ENCODE measurements at regions not wholly inside any gene's neighbourhood (a gene's known extent, or its start where the extent isn't known, plus 50 kb on each side); places are given as distances from the start of the nearest gene placed in this dataset.

GRCh38 chr1:58881471-58881994, 97.7 kb upstream of the JUN start:
- Mint-ChIP-seq H3K4me3 (no peak overlapping the region), H3K9me3 (no peaks in the 10 kb centered on the region), H3K27ac (no peak overlapping the region), H3K36me3 (no peaks in the 10 kb centered on the region), H3K4me1 (peaks cover 24% of the 10 kb centered on the region), H3K27me3 (no peaks in the 10 kb centered on the region)
- no peak for DNase-seq

GRCh38 chr1:58882322-58882948, 98.6 kb upstream of the JUN start:
- no peak overlapping the region for H3K4me3 Mint-ChIP-seq
- peaks cover 31% of the 10 kb centered on the region for H3K4me1 Mint-ChIP-seq
- H3K36me3 Mint-ChIP-seq = no peaks in the 10 kb centered on the region
- no peak for DNase-seq
- no peak overlapping the region for H3K27ac Mint-ChIP-seq
- no peaks in the 10 kb centered on the region for H3K9me3 Mint-ChIP-seq
- H3K27me3 Mint-ChIP-seq = no peaks in the 10 kb centered on the region

GRCh38 chr1:58883037-58883887, 99.4 kb upstream of the JUN start:
- Mint-ChIP-seq H3K36me3 (no peaks in the 10 kb centered on the region), H3K27ac (no peak overlapping the region), H3K4me3 (no peak overlapping the region), H3K4me1 (peaks cover 31% of the 10 kb centered on the region), H3K9me3 (no peaks in the 10 kb centered on the region), H3K27me3 (no peaks in the 10 kb centered on the region)
- no peak for DNase-seq

GRCh38 chr1:58883888-58884482, 100.1 kb upstream of the JUN start:
- Mint-ChIP-seq H3K4me1 (peaks cover 35% of the 10 kb centered on the region), H3K36me3 (no peaks in the 10 kb centered on the region), H3K9me3 (no peaks in the 10 kb centered on the region), H3K4me3 (no peak overlapping the region), H3K27ac (no peak overlapping the region), H3K27me3 (no peaks in the 10 kb centered on the region)
- no peak for DNase-seq

GRCh38 chr1:58884706-58885661, 101.1 kb upstream of the JUN start:
- DNase-seq = peak; percentile 18
- Mint-ChIP-seq H3K9me3 (no peaks in the 10 kb centered on the region), H3K4me3 (peak overlapping the region; percentile 30), H3K27ac (peak overlapping the region; percentile 61), H3K4me1 (peaks cover 38% of the 10 kb centered on the region), H3K27me3 (no peaks in the 10 kb centered on the region), H3K36me3 (no peaks in the 10 kb centered on the region)

- DNase-seq = peak; percentile 8
- peak overlapping the region; percentile 61 for H3K27ac Mint-ChIP-seq
- no peaks in the 10 kb centered on the region for H3K9me3 Mint-ChIP-seq
- H3K36me3 Mint-ChIP-seq = no peaks in the 10 kb centered on the region
- H3K27me3 Mint-ChIP-seq = no peaks in the 10 kb centered on the region
- peaks cover 40% of the 10 kb centered on the region for H3K4me1 Mint-ChIP-seq
- H3K4me3 Mint-ChIP-seq = no peak overlapping the region
These were observed 102.2 kb upstream of the JUN start for GRCh38 chr1:58885998-58886397.

- Mint-ChIP-seq H3K27ac (no peak overlapping the region), H3K27me3 (no peaks in the 10 kb centered on the region), H3K36me3 (no peaks in the 10 kb centered on the region), H3K9me3 (no peaks in the 10 kb centered on the region), H3K4me3 (no peak overlapping the region), H3K4me1 (peaks cover 40% of the 10 kb centered on the region)
- DNase-seq = no peak
These were observed 102.8 kb upstream of the JUN start for GRCh38 chr1:58886611-58887010.

- Mint-ChIP-seq H3K9me3 (no peaks in the 10 kb centered on the region), H3K27ac (no peak overlapping the region), H3K36me3 (no peaks in the 10 kb centered on the region), H3K27me3 (no peaks in the 10 kb centered on the region), H3K4me1 (peaks cover 40% of the 10 kb centered on the region), H3K4me3 (no peak overlapping the region)
- DNase-seq = no peak
These were observed 103.2 kb upstream of the JUN start for GRCh38 chr1:58887059-58887458.

GRCh38 chr1:58888833-58889232, 105.0 kb upstream of the JUN start:
- Mint-ChIP-seq H3K4me3 (no peak overlapping the region), H3K36me3 (no peaks in the 10 kb centered on the region), H3K9me3 (no peaks in the 10 kb centered on the region), H3K4me1 (peaks cover 35% of the 10 kb centered on the region), H3K27ac (no peak overlapping the region), H3K27me3 (no peaks in the 10 kb centered on the region)
- DNase-seq = no peak

GRCh38 chr1:58890113-58890512, 106.3 kb upstream of the JUN start:
- DNase-seq = no peak
- H3K27ac Mint-ChIP-seq = no peak overlapping the region
- no peak overlapping the region for H3K4me3 Mint-ChIP-seq
- no peaks in the 10 kb centered on the region for H3K27me3 Mint-ChIP-seq
- H3K36me3 Mint-ChIP-seq = no peaks in the 10 kb centered on the region
- H3K9me3 Mint-ChIP-seq = no peaks in the 10 kb centered on the region
- peaks cover 30% of the 10 kb centered on the region for H3K4me1 Mint-ChIP-seq

- H3K4me3 Mint-ChIP-seq = no peak overlapping the region
- DNase-seq = no peak
- no peak overlapping the region for H3K27ac Mint-ChIP-seq
- peaks cover 29% of the 10 kb centered on the region for H3K4me1 Mint-ChIP-seq
- no peaks in the 10 kb centered on the region for H3K36me3 Mint-ChIP-seq
- no peaks in the 10 kb centered on the region for H3K9me3 Mint-ChIP-seq
- no peaks in the 10 kb centered on the region for H3K27me3 Mint-ChIP-seq
These were observed 106.8 kb upstream of the JUN start for GRCh38 chr1:58890609-58891008.

GRCh38 chr1:58891347-58891746, 107.5 kb upstream of the JUN start:
- H3K36me3 Mint-ChIP-seq = no peaks in the 10 kb centered on the region
- H3K27ac Mint-ChIP-seq = no peak overlapping the region
- no peaks in the 10 kb centered on the region for H3K9me3 Mint-ChIP-seq
- no peak for DNase-seq
- H3K4me1 Mint-ChIP-seq = peaks cover 21% of the 10 kb centered on the region
- H3K4me3 Mint-ChIP-seq = no peak overlapping the region
- H3K27me3 Mint-ChIP-seq = no peaks in the 10 kb centered on the region

GRCh38 chr1:58893257-58893869, 109.5 kb upstream of the JUN start:
- no peaks in the 10 kb centered on the region for H3K27me3 Mint-ChIP-seq
- no peaks in the 10 kb centered on the region for H3K9me3 Mint-ChIP-seq
- no peak overlapping the region for H3K4me3 Mint-ChIP-seq
- no peak for DNase-seq
- H3K4me1 Mint-ChIP-seq = peaks cover 12% of the 10 kb centered on the region
- no peak overlapping the region for H3K27ac Mint-ChIP-seq
- H3K36me3 Mint-ChIP-seq = no peaks in the 10 kb centered on the region

- H3K27ac Mint-ChIP-seq = peak overlapping the region; percentile 18
- no peak for DNase-seq
- peaks cover 4% of the 10 kb centered on the region for H3K4me1 Mint-ChIP-seq
- no peaks in the 10 kb centered on the region for H3K9me3 Mint-ChIP-seq
- H3K4me3 Mint-ChIP-seq = no peak overlapping the region
- H3K27me3 Mint-ChIP-seq = no peaks in the 10 kb centered on the region
- no peaks in the 10 kb centered on the region for H3K36me3 Mint-ChIP-seq
These were observed 111.2 kb upstream of the JUN start for GRCh38 chr1:58895082-58895481.
